NCI-H526 (cell line): ENCODE measurements at regions not wholly inside any gene's neighbourhood (a gene's known extent, or its start where the extent isn't known, plus 50 kb on each side); places are given as distances from the start of the nearest gene placed in this dataset.
"Not testable (repeated sequence)": the region's sequence is repeated elsewhere in the genome, so short reads cannot be mapped to it uniquely, and the experiment has no call there.

Experiments
- DNase-seq, 2 experiments: peaks; one replicate each; lab custom pipeline; 2025; lab: John Stamatoyannopoulos, UW

- peak in 1 of 2 experiments; percentile 21 for DNase-seq
Measured at GRCh38 chr1:29802181-29803068, 566.1 kb downstream of the PTPRU start.

- no peak for DNase-seq
Measured at GRCh38 chr1:29801561-29801973, 565.2 kb downstream of the PTPRU start.

GRCh38 chr1:29801003-29801402 lies 564.7 kb downstream of the PTPRU start:
- no peak for DNase-seq

GRCh38 chr1:29800522-29800956 lies 564.2 kb downstream of the PTPRU start:
- no peak for DNase-seq

GRCh38 chr1:29800120-29800519 lies 563.8 kb downstream of the PTPRU start:
- no peak for DNase-seq

- no peak for DNase-seq
Measured at GRCh38 chr1:29798699-29799566, 562.6 kb downstream of the PTPRU start.

GRCh38 chr1:29797125-29797524 lies 560.8 kb downstream of the PTPRU start:
- DNase-seq, result not testable (repeated sequence)

- DNase-seq, result not testable (repeated sequence)
Measured at GRCh38 chr1:29795965-29796364, 559.6 kb downstream of the PTPRU start.

- no peak for DNase-seq
Measured at GRCh38 chr1:29793653-29794348, 557.5 kb downstream of the PTPRU start.

GRCh38 chr1:29793101-29793546 lies 556.8 kb downstream of the PTPRU start:
- peak; percentile 69 to 88 for DNase-seq

- DNase-seq, result no peak
Measured at GRCh38 chr1:29789910-29790247, 553.6 kb downstream of the PTPRU start.

GRCh38 chr1:29789221-29789909 lies 553.0 kb downstream of the PTPRU start:
- DNase-seq, result no peak

- no peak for DNase-seq
Measured at GRCh38 chr1:29786791-29787732, 550.7 kb downstream of the PTPRU start.

- DNase-seq, result no peak
Measured at GRCh38 chr1:29786195-29786594, 549.9 kb downstream of the PTPRU start.

- no peak for DNase-seq
Measured at GRCh38 chr1:29785554-29785953, 549.2 kb downstream of the PTPRU start.

- no peak for DNase-seq
Measured at GRCh38 chr1:29785137-29785527, 548.8 kb downstream of the PTPRU start.

GRCh38 chr1:29784276-29785136 lies 548.2 kb downstream of the PTPRU start:
- no peak for DNase-seq

GRCh38 chr1:29783508-29784275 lies 547.4 kb downstream of the PTPRU start:
- DNase-seq, result no peak
